OCI-LY1 (cell line): ENCODE measurements at regions not wholly inside any gene's neighbourhood (a gene's known extent, or its start where the extent isn't known, plus 50 kb on each side); places are given as distances from the start of the nearest gene placed in this dataset.

Experiments used
- H2AFZ ChIP-seq: fragments of 200-600 bp; sonication (generic), shearing (Covaris generic); 2 replicates; pipeline ENCODE4 v1.6.0; 2014; ENCODE audit warnings: antibody characterized with exemption, mild to moderate bottlenecking, low read length
- H3F3A ChIP-seq: fragments of 200-600 bp; sonication (generic), shearing (Covaris generic); 2 replicates; pipeline ENCODE4 v1.6.0; 2014; ENCODE audit warnings: mild to moderate bottlenecking, antibody characterized with exemption, low read length, moderate library complexity; ENCODE audit not compliant: insufficient read depth
- H3K27ac ChIP-seq: fragments of 200-600 bp; sonication (generic); 2 replicates; pipeline ENCODE4 v1.5.1; 2014; ENCODE audit warnings: low read length, mixed run types, mild to moderate bottlenecking, low read depth; ENCODE audit not compliant: poor library complexity, severe bottlenecking
- H3K27me3 ChIP-seq: fragments of 200-600 bp; sonication (generic); 2 replicates; pipeline ENCODE4 v1.6.0; 2014; ENCODE audit warnings: antibody characterized with exemption, mild to moderate bottlenecking, low read length, moderate library complexity; ENCODE audit not compliant: insufficient read depth
- H3K36me3 ChIP-seq: fragments of 200-600 bp; sonication (generic); 2 replicates; pipeline ENCODE4 v1.6.1; 2014; ENCODE audit warnings: mild to moderate bottlenecking, antibody characterized with exemption, low read length, moderate library complexity, mixed read lengths; ENCODE audit not compliant: insufficient read depth
- H3K4me1 ChIP-seq: fragments of 200-600 bp; sonication (generic); 2 replicates; pipeline ENCODE4 v1.5.1; 2014; ENCODE audit warnings: mild to moderate bottlenecking, low read length, moderate library complexity; ENCODE audit not compliant: insufficient read depth, severe bottlenecking
- H3K4me2 ChIP-seq: fragments of 200-600 bp; sonication (generic), shearing (Covaris generic); 2 replicates; pipeline ENCODE4 v1.6.1; 2014; ENCODE audit warnings: low read length
- H3K4me3 ChIP-seq: fragments of 200-600 bp; sonication (generic); 2 replicates; pipeline ENCODE4 v1.5.1; 2014; ENCODE audit warnings: low read length, low read depth, mild to moderate bottlenecking, mixed read lengths; ENCODE audit not compliant: poor library complexity, severe bottlenecking
- H3K79me2 ChIP-seq: fragments of 200-600 bp; shearing (Covaris generic); 2 replicates; pipeline ENCODE4 v1.6.1; 2016; ENCODE audit warnings: mixed run types, low read length, mixed read lengths; ENCODE audit not compliant: insufficient read depth
- H3K9ac ChIP-seq: fragments of 200-600 bp; sonication (generic), shearing (Covaris generic); 2 replicates; pipeline ENCODE4 v1.6.1; 2014; ENCODE audit warnings: mild to moderate bottlenecking, low read length, mixed read lengths
- H3K9me2 ChIP-seq: fragments of 200-600 bp; sonication (generic), shearing (Covaris generic); 2 replicates; pipeline ENCODE4 v1.6.1; 2014; ENCODE audit warnings: low read depth, mild to moderate bottlenecking, low read length, mixed read lengths
- H3K9me3 ChIP-seq: fragments of 200-600 bp; shearing (Covaris generic); 2 replicates; pipeline ENCODE4 v1.6.1; 2014; ENCODE audit warnings: low read length, mixed read lengths
- H4K20me1 ChIP-seq: fragments of 200-600 bp; sonication (generic), shearing (Covaris generic); 2 replicates; pipeline ENCODE4 v1.6.0; 2016; ENCODE audit warnings: mild to moderate bottlenecking, low read length; ENCODE audit not compliant: insufficient read depth
- CTCF ChIP-seq: fragments of 200-600 bp; sonication (generic), shearing (Covaris generic); IDR thresholded peaks from 2 replicates; pipeline ENCODE4 v1.5.1; 2017; ENCODE audit warnings: mild to moderate bottlenecking, antibody characterized with exemption, low read length, moderate library complexity, mixed read lengths
- EZH2 ChIP-seq: fragments of 200-600 bp; sonication (generic), shearing (Covaris generic); IDR thresholded peaks from 2 replicates; pipeline ENCODE4 v1.8.0; 2017; ENCODE audit warnings: borderline replicate concordance, mixed run types, mild to moderate bottlenecking, antibody characterized with exemption, low read length, moderate library complexity, mixed read lengths

DNA sequence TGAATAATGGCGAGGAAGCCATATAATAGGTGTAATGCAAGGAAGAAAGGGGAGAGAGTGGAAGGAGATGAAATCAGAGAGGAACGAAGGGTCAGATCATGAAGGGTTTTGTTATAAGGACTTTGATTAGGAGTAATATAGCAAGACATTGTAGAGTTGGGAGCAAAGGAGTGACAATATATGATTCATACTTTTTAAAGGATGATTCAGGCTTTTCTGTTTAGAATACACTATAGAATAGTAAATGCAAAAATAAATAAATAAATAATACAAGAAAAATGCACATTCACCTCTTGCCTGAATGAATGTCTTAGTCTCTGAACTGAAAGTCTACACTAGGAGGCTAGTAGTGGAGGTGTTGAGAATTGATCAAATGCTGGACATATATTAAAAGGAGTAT, 1524.4 kb upstream of the AGA start:
- Histone ChIP-seq H3K4me1 (no peaks in the 10 kb centered on the region), H3K27ac (no peak overlapping the region), H3K9me2 (no peaks in the 10 kb centered on the region), H3K4me2 (no peak overlapping the region), H3K4me3 (no peak overlapping the region), H3K9ac (no peak overlapping the region), H3K36me3 (no peaks in the 10 kb centered on the region), H3K9me3 (no peaks in the 10 kb centered on the region), H3K79me2 (no peaks in the 10 kb centered on the region), H4K20me1 (no peaks in the 10 kb centered on the region), H3K27me3 (no peaks in the 10 kb centered on the region), H2AFZ (no peak overlapping the region), H3F3A (no peaks in the 10 kb centered on the region)
- TF ChIP-seq CTCF: no peak
- no peak for TF ChIP-seq EZH2

GRCh38 chr4:178970433-178971140, 1528.3 kb upstream of the AGA start:
- Histone ChIP-seq H4K20me1 (no peaks in the 10 kb centered on the region), H3K27ac (no peak overlapping the region)
- TF ChIP-seq CTCF (no peak), EZH2 (no peak)

GRCh38 chr4:178976861-178977260, 1534.6 kb upstream of the AGA start:
- H3K4me2 ChIP-seq: no peak overlapping the region

More at GRCh38 chr4:178970433-178971140, 1528.3 kb upstream of the AGA start:
- H3K79me2 ChIP-seq: no peaks in the 10 kb centered on the region
- no peaks in the 10 kb centered on the region for H3K9me3 ChIP-seq
- no peak overlapping the region for H3K4me2 ChIP-seq
- H3K36me3 ChIP-seq: no peaks in the 10 kb centered on the region
- no peaks in the 10 kb centered on the region for H3K9me2 ChIP-seq
- no peaks in the 10 kb centered on the region for H3K4me1 ChIP-seq
- no peak overlapping the region for H3K9ac ChIP-seq
- H3F3A ChIP-seq: no peaks in the 10 kb centered on the region
- no peak overlapping the region for H2AFZ ChIP-seq
- no peaks in the 10 kb centered on the region for H3K27me3 ChIP-seq
- no peak overlapping the region for H3K4me3 ChIP-seq

More at GRCh38 chr4:178976861-178977260, 1534.6 kb upstream of the AGA start:
- no peaks in the 10 kb centered on the region for H3F3A ChIP-seq
- TF ChIP-seq EZH2: no peak
- no peak for TF ChIP-seq CTCF
- no peaks in the 10 kb centered on the region for H4K20me1 ChIP-seq
- H3K4me3 ChIP-seq: no peak overlapping the region
- H3K27ac ChIP-seq: no peak overlapping the region
- no peaks in the 10 kb centered on the region for H3K79me2 ChIP-seq
- no peaks in the 10 kb centered on the region for H3K36me3 ChIP-seq
- H2AFZ ChIP-seq: no peak overlapping the region
- H3K9me2 ChIP-seq: no peaks in the 10 kb centered on the region
- no peaks in the 10 kb centered on the region for H3K4me1 ChIP-seq
- H3K9ac ChIP-seq: no peak overlapping the region
- H3K9me3 ChIP-seq: no peaks in the 10 kb centered on the region
- no peaks in the 10 kb centered on the region for H3K27me3 ChIP-seq
